ENCODE measurements at regions not wholly inside any gene's neighbourhood (a gene's known extent, or its start where the extent isn't known, plus 50 kb on each side); places are given as distances from the start of the nearest gene placed in this dataset.

DNA sequence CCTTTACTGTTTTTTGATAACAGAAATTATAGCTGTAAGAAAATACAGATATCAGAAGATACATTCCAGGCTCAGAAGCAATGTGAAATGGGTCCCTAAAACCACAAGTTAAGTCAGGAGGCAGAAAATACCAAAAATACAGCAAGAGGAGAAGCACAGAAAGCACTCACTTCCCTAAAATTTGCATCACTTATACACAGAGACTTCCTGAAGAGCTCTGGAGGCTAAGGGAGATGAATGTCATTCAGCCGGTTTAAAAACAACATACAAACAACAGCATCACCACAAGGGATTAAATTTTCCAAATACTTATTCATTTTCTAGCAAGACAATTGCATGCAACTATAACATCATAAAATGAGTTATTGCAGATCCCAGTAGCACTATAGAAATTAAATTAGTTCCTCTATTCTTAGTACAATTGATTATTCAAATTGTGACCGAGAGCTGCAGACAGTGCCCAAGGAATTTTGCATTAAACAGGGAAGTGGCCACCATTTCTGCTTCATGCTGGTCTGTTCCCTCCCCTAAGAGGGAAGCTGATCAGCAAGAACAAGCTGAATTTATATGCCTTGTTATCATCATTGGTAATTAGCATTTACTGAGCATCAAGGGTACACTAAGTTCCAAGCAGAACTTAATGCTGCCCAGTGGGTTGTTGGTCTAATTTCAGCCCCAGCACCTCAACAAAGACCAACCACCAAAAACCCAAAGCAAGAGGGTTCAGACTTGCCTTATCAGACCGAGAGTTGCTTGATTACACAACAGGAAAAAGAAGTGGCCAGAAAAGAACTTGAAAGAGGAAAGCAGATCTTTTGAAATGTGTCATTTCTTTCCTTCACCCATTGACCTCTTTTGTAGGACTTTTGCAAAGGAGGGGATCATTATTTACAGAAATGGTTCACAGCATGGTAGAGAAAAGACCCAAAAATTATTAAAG, 140.7 kb downstream of the KCTD12 start:
- DNase-seq, result peak; percentile 3

DNA sequence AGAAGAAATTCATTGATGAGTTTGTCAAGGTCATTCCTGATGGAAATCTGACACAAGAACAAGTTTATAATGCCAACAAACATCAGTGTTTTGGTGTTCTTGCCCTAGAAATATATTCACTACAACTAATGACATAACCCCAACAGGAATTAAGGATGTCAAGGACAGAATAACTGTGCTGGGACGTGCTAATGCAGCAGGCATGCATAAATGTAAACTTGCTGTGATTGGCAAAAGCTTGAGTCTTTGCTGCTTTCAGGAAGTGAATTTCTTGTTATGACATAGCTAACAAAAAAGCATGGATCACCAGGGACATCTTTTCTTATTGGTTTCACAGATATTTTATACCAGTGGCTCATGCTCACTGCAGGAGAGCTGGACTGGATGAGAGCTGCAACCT, 144.6 kb downstream of the KCTD12 start:
- DNase-seq, result no peak

DNA sequence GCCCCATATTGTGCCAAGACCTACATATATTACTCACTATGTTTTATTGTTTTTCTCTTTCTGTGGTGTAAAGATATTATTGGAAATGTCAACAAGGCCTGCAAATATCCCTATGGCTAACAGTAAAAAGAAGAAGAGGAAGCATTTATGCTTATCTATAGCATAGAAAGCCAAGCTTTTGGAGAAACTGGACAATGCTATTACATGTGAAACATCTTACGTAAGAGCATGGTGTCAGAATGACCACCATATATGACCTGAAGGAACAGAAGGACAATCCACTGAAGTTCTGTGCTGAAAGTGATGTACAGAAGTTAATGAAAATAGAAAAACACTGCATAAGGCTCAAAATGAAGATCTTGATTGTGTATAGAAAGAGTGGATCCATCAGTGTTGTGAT, 145.2 kb downstream of the KCTD12 start:
- no peak for DNase-seq

DNA sequence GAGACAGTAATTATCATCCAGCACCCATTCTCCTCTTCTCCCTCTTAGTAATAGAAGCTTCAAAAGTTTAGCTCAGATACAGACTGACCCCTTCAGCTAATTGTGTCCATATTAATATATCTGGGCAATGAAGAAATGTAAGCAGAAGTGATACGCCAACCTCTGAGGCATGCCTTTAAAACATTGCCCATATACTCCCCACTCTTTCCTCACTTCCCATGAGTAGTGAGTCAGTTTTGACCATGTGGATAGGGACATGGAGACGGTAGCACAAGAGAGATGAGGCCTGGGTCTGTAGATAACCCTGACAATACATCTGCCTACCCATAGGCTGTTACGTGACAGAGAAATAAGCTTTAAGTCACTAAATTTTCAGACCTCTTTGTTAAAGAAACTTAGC, 147.6 kb downstream of the KCTD12 start:
- DNase-seq, result no peak

DNA sequence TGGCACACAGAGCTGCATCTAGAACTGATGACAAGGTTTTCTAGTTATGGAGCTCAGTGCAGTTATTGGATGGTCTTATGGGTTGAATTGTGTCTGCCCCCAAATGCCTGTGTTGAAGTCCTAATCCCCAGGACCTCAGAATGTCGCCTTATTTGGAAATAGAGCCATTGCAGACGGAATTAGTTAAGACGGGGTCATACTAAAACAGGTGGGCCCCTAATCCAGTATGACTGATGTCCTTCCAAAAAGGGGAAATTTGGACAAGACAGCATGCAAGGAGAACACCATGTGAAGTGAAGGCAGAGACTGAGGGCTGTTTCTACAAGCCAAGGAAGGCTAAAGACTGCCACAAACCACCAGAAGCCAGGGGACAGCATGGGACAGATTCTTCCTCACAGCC, 148.7 kb downstream of the KCTD12 start:
- no peak for DNase-seq

- DNase-seq, result no peak
These were observed 150.6 kb downstream of the KCTD12 start for GRCh38 chr13:76735641-76736040.

DNA sequence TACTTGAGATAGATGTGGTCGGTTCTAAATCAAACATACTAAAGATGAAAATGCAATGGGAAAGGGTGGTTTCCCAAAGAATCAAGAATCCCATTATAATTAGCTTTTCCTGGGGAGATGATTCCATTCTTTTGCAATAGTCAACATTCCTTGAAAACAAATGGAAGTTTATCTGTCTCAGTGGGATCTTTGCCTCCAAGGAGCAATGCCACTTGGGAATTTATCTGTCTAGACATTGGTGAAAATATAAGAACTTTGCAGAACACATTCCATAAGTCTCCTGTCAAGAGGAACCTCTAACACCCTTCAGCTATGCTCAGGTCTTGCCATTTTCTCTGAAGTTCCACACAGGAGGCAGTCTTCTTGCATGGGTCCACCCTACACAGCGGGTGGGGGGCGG, 152.5 kb downstream of the KCTD12 start:
- no peak for DNase-seq

GRCh38 chr13:76732367-76732766, 153.8 kb downstream of the KCTD12 start:
- no peak for DNase-seq

DNA sequence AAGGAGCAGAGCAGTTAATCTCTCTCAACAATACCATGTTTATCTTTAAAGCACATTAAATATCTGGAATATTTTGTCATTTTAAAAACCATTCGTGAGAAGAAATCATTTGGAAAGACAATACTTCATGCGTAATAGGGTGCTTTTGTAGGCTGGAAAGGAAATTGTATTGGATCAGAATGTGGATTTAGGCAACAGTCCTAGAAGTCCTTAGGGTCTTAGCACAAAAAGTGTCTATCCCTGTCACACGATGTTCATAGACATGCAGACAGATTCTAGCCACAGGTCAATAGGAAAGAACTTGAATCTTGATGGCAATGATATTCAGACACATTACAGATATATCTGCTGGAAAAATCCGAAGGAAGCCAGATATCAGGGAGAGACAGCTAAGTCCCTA, 156.0 kb downstream of the KCTD12 start:
- no peak for DNase-seq

GRCh38 chr13:76729691-76730090, 156.5 kb downstream of the KCTD12 start:
- no peak for DNase-seq

GRCh38 chr13:76725896-76726295, 160.3 kb downstream of the KCTD12 start:
- DNase-seq, result no peak

GRCh38 chr13:76725211-76725610, 161.0 kb downstream of the KCTD12 start:
- DNase-seq, result no peak

GRCh38 chr13:76724421-76724820, 161.8 kb downstream of the KCTD12 start:
- DNase-seq, result no peak

DNA sequence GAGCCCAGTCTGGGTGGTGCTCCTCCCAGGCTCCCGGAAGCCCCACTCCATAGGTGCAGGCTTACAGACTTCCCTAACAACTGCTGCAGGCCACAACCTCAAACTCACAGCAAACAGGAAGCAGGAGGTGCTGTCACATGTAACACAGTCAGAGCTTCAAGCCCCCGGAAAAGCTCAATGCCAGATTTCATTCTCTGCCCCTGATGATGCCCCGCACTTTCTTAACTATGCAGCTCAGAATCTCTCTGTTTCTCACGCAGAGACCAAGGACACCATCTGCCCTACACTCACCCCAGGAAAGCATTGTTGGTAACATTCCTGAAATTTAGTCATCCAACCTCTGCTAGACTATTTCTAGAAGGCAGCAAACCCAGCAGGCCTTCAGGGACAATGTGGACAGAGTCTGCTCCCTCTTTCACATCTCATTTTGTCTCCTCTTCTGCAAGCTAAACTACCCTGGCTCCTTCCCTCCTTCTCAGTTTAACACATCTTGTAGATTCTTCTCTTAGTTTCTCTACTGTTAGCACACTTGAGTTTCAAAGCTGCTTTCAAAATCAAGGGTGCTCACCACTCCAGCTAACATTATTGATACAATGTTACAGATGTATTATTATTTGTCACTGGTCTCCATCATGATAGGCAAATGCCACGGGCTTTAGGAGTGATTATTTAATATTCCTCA, 162.5 kb downstream of the KCTD12 start:
- peak; percentile 5 for DNase-seq

- DNase-seq, result no peak
These were observed 163.4 kb downstream of the KCTD12 start for GRCh38 chr13:76722782-76723181.

- DNase-seq, result no peak
These were observed 165.4 kb downstream of the KCTD12 start for GRCh38 chr13:76720821-76721220.

DNA sequence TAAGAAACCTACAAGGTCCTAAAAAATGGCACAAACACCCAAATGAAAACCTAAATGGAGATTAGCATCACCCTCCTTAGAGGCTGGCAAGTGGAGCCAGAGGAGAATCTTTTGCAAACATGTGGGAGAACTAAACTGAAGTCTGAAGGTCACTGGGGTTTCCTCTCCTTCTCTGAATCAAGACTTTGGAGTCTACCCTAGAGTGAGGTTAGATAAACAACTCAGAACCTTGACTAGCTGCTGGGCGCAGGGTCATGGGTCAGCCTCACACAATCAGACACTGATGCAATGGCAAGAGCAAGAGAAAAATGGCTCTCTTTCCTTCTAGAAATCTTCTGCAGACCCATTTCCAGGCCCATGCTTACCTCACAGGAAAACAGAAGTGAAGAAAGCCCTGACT, 165.8 kb downstream of the KCTD12 start:
- no peak for DNase-seq

DNA sequence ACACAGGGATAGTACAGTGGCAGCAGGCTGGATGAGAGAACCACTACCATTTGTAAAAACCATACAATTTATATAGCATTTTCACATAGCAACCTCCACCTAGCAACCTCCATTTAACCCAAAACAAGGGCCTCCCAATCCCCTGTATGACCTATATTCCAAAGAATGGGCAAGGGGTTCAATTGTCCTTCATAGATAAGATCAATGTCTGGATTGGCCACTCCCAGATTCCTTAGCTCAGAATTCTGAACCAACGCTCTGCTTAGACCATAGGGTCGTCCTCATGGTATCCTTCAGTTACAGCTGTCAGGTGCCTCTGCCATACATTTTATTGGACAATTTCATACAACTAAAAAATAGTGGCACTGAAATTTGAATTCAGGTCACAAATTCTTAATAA, 166.2 kb downstream of the KCTD12 start:
- DNase-seq, result no peak

DNA sequence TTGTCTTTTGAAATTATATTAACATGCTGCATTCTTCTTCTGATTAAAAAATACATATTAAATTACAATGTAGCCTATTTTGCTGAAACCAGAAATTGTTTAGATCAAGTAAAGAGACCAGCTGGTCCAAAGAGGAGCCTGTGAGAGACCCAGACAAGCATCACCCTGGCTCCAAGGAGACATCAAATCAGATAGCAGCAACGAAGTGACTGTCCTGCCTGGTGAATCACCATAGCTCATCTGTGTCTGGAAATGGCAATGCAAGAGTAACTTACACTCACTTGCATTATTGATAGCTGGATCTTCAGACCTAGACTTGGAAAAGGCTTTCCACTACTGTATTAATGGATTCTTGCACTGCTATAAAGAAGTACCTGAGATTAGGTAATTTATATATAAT, 169.1 kb downstream of the KCTD12 start:
- no peak for DNase-seq

DNA sequence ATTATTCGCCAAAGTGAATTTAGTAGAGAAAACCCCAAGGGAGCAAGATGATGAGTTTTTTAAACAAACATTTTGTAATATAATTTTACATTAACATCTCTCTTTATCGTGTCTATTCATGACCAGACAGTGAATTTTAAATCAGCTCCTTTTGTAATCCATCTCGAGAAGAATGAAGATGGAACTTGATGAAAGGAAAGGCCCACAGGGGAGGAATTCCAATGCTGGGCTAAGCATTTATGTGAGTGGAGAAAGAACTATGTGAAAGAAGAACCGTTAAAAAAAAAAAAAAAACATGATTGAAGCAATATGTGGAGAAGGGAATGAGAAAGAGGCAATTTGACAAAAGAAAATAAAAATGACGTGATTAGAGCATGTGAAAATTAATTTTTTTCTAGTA, 170.6 kb downstream of the KCTD12 start:
- no peak for DNase-seq

DNA sequence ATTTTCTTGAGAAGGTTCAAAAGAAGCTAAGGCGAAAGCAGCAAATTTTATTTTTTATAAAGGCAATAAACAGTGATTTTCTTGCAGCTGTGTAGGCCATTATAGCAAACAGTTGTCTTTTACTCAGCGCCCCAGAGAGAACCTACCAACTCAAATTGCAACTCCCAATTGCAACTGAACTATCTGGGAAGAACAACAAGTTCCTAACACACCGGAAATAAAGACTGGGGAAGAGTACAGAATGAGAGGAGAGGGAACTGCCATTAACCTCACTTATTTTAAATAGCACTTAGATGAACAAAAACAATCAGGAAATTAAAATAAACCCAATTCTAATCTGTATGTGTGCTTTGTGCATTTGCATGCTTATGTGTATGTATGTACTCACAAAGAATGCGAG, 171.1 kb downstream of the KCTD12 start:
- no peak for DNase-seq

- DNase-seq, result no peak
These were observed 172.9 kb downstream of the KCTD12 start for GRCh38 chr13:76713280-76713679.

- no peak for DNase-seq
These were observed 174.5 kb downstream of the KCTD12 start for GRCh38 chr13:76711550-76712182.

- no peak for DNase-seq
These were observed 176.4 kb downstream of the KCTD12 start for GRCh38 chr13:76709851-76710250.
